ENCODE measurements at regions not wholly inside any gene's neighbourhood (a gene's known extent, or its start where the extent isn't known, plus 50 kb on each side); places are given as distances from the start of the nearest gene placed in this dataset.

DNA sequence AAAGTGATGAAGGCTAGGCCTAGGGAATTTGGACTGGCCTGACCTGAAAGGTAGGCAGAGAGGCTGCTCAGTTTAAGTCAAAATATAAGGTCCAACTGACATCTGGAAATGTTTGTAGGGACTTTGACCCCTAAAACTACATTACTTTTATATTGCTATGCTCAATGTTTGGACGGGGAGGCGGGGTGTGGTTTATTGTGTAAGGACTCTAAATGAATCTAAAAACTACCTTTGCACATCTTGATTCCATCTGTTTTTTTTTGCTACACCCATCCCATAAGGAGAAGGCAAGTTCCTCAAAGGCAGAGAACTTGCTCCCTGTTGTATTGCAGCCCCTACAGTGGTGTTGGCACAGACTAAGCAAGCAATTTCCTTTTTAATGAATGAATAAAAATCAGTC lies 227.1 kb downstream of the HACE1 start:
- no peaks in the 10 kb centered on the region for H3K27me3 ChIP-seq
- TF ChIP-seq POLR2A (IDR thresholded peaks at IDR 0.05) (no peak), CTCF (IDR thresholded peaks at IDR 0.05) (no peak)
- H3K36me3 ChIP-seq, result no peaks in the 10 kb centered on the region
- WGBS (ENCODE audit: insufficient coverage, low coverage, low lambda C conversion rate, missing lambda C conversion rate), result 54% methylated on average over 2 of the region's 2 CpGs
- no peak for DNase-seq
- H3K4me3 ChIP-seq, result no peak overlapping the region
- no peaks in the 10 kb centered on the region for H3K4me1 ChIP-seq
- intact Hi-C loops (cut with DNase I), result no loop called here
- no peak overlapping the region for H3K27ac ChIP-seq
- ATAC-seq, result no peak
- no peaks in the 10 kb centered on the region for H3K9me3 ChIP-seq

DNA sequence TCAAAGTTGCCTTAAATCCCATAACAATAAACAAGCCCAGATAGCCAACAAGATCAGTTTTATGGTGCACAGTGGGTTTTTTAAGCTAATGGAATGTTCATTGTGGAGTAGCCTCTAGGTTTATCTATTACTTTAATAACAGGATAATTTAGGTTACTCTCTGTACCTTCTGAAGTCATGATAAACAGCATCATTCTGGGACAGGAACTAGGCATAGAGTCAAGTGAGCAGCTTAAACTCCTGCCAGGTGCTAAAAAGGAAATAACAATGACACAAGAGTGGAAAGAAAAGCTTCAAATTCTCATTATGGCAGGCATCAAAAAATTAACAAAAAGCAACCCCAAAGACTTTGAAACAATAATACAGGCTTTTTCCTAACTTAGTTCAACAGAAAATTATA lies 228.8 kb downstream of the HACE1 start:
- Histone ChIP-seq H3K27me3 (no peaks in the 10 kb centered on the region), H3K4me1 (no peaks in the 10 kb centered on the region), H3K27ac (no peak overlapping the region), H3K9me3 (no peaks in the 10 kb centered on the region), H3K36me3 (no peaks in the 10 kb centered on the region), H3K4me3 (no peak overlapping the region)
- DNase-seq, result no peak
- no peak for ATAC-seq
- intact Hi-C loops (cut with DNase I), result no loop called here
- TF ChIP-seq POLR2A (IDR thresholded peaks at IDR 0.05), result no peak
- TF ChIP-seq CTCF (IDR thresholded peaks at IDR 0.05), result no peak

DNA sequence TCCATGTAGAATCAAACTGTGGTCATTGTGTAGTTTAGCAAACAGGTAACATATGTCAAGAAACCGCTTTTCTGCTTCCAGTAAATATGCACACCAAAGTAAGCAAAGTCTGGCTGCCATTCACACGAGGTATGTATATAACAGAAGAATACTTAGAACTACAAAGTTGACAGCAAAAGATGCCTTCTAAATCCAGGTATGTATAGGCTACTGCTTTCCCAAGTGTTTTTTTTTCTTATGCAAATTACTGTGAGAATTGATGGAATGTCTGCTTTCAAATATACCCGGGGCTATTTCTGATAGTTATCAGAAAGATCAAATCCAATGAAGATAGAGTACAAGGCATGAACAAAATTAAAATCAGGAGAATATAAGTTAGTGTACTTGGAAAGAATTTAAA lies 229.2 kb downstream of the HACE1 start:
- Histone ChIP-seq H3K9me3 (no peaks in the 10 kb centered on the region), H3K4me3 (no peak overlapping the region), H3K4me1 (no peaks in the 10 kb centered on the region), H3K36me3 (no peaks in the 10 kb centered on the region), H3K27me3 (no peaks in the 10 kb centered on the region), H3K27ac (no peak overlapping the region)
- intact Hi-C loops (cut with DNase I), result no loop called here
- DNase-seq (no peak), ATAC-seq (no peak)
- TF ChIP-seq POLR2A (IDR thresholded peaks at IDR 0.05) (no peak), CTCF (IDR thresholded peaks at IDR 0.05) (no peak)
- 30% methylated on average over 3 of the region's 3 CpGs for whole genome bisulfite sequencing (ENCODE audit: insufficient coverage, low coverage, low lambda C conversion rate, missing lambda C conversion rate)

- no peak for ATAC-seq
- TF ChIP-seq POLR2A (IDR thresholded peaks at IDR 0.05), result no peak
- TF ChIP-seq CTCF (IDR thresholded peaks at IDR 0.05), result no peak
- Histone ChIP-seq H3K36me3 (no peaks in the 10 kb centered on the region), H3K4me3 (no peak overlapping the region), H3K4me1 (no peaks in the 10 kb centered on the region), H3K27me3 (no peaks in the 10 kb centered on the region), H3K27ac (no peak overlapping the region), H3K9me3 (no peaks in the 10 kb centered on the region)
- no peak for DNase-seq
- intact Hi-C loops (cut with DNase I), result no loop called here
- WGBS (ENCODE audit: insufficient coverage, low coverage, low lambda C conversion rate, missing lambda C conversion rate), result 48% methylated on average over 4 of the region's 4 CpGs
These were observed 229.9 kb downstream of the HACE1 start for GRCh38 chr6:104629826-104630225.

DNA sequence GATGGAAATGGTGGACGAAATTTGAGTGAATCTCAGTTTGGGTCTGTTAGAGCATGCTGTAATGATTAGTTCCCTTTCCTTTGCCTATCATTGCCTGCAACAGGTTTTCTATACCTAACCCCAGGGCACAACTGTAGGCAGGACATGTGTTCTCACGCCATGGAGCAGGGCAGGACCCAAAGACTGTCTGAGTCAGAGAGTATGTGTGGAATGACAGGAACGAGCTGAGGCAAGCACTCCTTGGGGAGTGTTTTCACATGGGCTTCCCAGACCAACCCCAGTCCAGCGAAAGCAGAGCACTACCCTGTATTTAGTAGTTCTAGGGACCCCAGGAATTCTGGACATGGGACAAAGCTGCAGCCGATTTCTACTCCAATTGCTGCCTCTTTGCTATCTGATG lies 234.2 kb downstream of the HACE1 start:
- Histone ChIP-seq H3K36me3 (no peaks in the 10 kb centered on the region), H3K27ac (no peak overlapping the region), H3K4me1 (no peaks in the 10 kb centered on the region), H3K4me3 (no peak overlapping the region), H3K9me3 (no peaks in the 10 kb centered on the region), H3K27me3 (no peaks in the 10 kb centered on the region)
- no peak for TF ChIP-seq CTCF (IDR thresholded peaks at IDR 0.05)
- TF ChIP-seq POLR2A (IDR thresholded peaks at IDR 0.05), result no peak
- WGBS (ENCODE audit: insufficient coverage, low coverage, low lambda C conversion rate, missing lambda C conversion rate), result 54% methylated on average over 2 of the region's 5 CpGs
- intact Hi-C loops (cut with DNase I), result no loop called here
- DNase-seq, result no peak
- no peak for ATAC-seq
